ENCODE measurements at regions not wholly inside any gene's neighbourhood (a gene's known extent, or its start where the extent isn't known, plus 50 kb on each side); places are given as distances from the start of the nearest gene placed in this dataset.

GRCh38 chr4:23001478-23001877, 308.7 kb downstream of the GBA3 start (continued):
- no peak for TF ChIP-seq IRF9 (tag; IDR thresholded peaks at IDR 0.05)
- TF ChIP-seq NFIC (IDR thresholded peaks at IDR 0.05), result peak; percentile 15; the same call in 1 of the 2 replicates
- TF ChIP-seq SRF (CRISPR knock-in tag; IDR thresholded peaks at IDR 0.05), result no peak
- no peak for TF ChIP-seq ZSCAN32 (CRISPR knock-in tag; IDR thresholded peaks at IDR 0.05)
- TF ChIP-seq TBP (optimal IDR thresholded peaks at IDR 0.05; ENCODE audit: low read depth, low read length), result no peak
- TF ChIP-seq IFI16 (CRISPR knock-in tag; IDR thresholded peaks at IDR 0.05), result no peak
- TF ChIP-seq ZKSCAN8 (CRISPR knock-in tag; IDR thresholded peaks at IDR 0.05), result no peak
- TF ChIP-seq DACH1 (IDR thresholded peaks at IDR 0.05; ENCODE audit: partially characterized antibody), result peak; percentile 65
- peak; percentile 84 for TF ChIP-seq TEAD4 (IDR thresholded peaks at IDR 0.05; ENCODE audit: low read length)
- TF ChIP-seq TEAD4 (CRISPR knock-in tag; IDR thresholded peaks at IDR 0.05; ENCODE audit: borderline replicate concordance), result no peak
- TF ChIP-seq MAFK (IDR thresholded peaks at IDR 0.05; ENCODE audit: low read length), result no peak
- no peak for TF ChIP-seq SAFB (IDR thresholded peaks at IDR 0.05; ENCODE audit: borderline replicate concordance, low read depth, low read length)
- no peak for TF ChIP-seq RBM22 (IDR thresholded peaks at IDR 0.05; ENCODE audit: low read depth, low read length, poor library complexity, severe bottlenecking)
- TF ChIP-seq SMARCE1 (IDR thresholded peaks at IDR 0.05), result 0 out of 2 replicates have a peak, but pooled peaks have one; percentile 60
- TF ChIP-seq STAT5A (IDR thresholded peaks at IDR 0.05; ENCODE audit: borderline replicate concordance, low read length), result peak; percentile 54
- no peak for TF ChIP-seq CBX3 (IDR thresholded peaks at IDR 0.05; ENCODE audit: borderline replicate concordance in 1 of 2, low read length in 2 of 2)
- no peak for TF ChIP-seq CBX2 (IDR thresholded peaks at IDR 0.05; ENCODE audit: insufficient read depth, low read length, poor library complexity, severe bottlenecking)
- no peak for TF ChIP-seq FUS (optimal IDR thresholded peaks at IDR 0.05; ENCODE audit: low read depth, low read length)
- peak in 1 of 2 experiments; percentile 31; a peak in 2 of 4 replicates for TF ChIP-seq TRIM24 (IDR thresholded peaks at IDR 0.05)
- TF ChIP-seq, protein P1, sequence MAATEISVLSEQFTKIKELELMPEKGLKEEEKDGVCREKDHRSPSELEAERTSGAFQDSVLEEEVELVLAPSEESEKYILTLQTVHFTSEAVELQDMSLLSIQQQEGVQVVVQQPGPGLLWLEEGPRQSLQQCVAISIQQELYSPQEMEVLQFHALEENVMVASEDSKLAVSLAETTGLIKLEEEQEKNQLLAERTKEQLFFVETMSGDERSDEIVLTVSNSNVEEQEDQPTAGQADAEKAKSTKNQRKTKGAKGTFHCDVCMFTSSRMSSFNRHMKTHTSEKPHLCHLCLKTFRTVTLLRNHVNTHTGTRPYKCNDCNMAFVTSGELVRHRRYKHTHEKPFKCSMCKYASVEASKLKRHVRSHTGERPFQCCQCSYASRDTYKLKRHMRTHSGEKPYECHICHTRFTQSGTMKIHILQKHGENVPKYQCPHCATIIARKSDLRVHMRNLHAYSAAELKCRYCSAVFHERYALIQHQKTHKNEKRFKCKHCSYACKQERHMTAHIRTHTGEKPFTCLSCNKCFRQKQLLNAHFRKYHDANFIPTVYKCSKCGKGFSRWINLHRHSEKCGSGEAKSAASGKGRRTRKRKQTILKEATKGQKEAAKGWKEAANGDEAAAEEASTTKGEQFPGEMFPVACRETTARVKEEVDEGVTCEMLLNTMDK (IDR thresholded peaks at IDR 0.05; ENCODE audit: borderline replicate concordance, insufficient read depth, low read depth, low read length, poor library complexity, severe bottlenecking), result no peak
- TF ChIP-seq ASH1L (IDR thresholded peaks at IDR 0.05; ENCODE audit: borderline replicate concordance, low read depth, partially characterized antibody), result no peak
- peak; percentile 38; the same call in 1 of the 2 replicates for TF ChIP-seq FOXM1 (IDR thresholded peaks at IDR 0.05; ENCODE audit: low read depth)
- no peak for TF ChIP-seq FOXM1 (CRISPR knock-in tag; IDR thresholded peaks at IDR 0.05; ENCODE audit: low read depth)
- TF ChIP-seq, protein P2, sequence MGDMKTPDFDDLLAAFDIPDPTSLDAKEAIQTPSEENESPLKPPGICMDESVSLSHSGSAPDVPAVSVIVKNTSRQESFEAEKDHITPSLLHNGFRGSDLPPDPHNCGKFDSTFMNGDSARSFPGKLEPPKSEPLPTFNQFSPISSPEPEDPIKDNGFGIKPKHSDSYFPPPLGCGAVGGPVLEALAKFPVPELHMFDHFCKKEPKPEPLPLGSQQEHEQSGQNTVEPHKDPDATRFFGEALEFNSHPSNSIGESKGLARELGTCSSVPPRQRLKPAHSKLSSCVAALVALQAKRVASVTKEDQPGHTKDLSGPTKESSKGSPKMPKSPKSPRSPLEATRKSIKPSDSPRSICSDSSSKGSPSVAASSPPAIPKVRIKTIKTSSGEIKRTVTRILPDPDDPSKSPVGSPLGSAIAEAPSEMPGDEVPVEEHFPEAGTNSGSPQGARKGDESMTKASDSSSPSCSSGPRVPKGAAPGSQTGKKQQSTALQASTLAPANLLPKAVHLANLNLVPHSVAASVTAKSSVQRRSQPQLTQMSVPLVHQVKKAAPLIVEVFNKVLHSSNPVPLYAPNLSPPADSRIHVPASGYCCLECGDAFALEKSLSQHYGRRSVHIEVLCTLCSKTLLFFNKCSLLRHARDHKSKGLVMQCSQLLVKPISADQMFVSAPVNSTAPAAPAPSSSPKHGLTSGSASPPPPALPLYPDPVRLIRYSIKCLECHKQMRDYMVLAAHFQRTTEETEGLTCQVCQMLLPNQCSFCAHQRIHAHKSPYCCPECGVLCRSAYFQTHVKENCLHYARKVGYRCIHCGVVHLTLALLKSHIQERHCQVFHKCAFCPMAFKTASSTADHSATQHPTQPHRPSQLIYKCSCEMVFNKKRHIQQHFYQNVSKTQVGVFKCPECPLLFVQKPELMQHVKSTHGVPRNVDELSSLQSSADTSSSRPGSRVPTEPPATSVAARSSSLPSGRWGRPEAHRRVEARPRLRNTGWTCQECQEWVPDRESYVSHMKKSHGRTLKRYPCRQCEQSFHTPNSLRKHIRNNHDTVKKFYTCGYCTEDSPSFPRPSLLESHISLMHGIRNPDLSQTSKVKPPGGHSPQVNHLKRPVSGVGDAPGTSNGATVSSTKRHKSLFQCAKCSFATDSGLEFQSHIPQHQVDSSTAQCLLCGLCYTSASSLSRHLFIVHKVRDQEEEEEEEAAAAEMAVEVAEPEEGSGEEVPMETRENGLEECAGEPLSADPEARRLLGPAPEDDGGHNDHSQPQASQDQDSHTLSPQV (IDR thresholded peaks at IDR 0.05), result no peak

Measured in K562 (cell line).